ENCODE measurements at regions not wholly inside any gene's neighbourhood (a gene's known extent, or its start where the extent isn't known, plus 50 kb on each side); places are given as distances from the start of the nearest gene placed in this dataset.

- H3K4me3 Mint-ChIP-seq, result no peak overlapping the region
- no peaks in the 10 kb centered on the region for H3K4me1 Mint-ChIP-seq (ENCODE audit: low read depth)
- H3K27me3 Mint-ChIP-seq (ENCODE audit: low read depth), result no peaks in the 10 kb centered on the region
- peaks cover under 1% of the 10 kb centered on the region for H3K9me3 Mint-ChIP-seq
- H3K36me3 Mint-ChIP-seq (ENCODE audit: low read depth), result no peaks in the 10 kb centered on the region
- no peak overlapping the region for H3K27ac Mint-ChIP-seq
Measured at GRCh38 chr11:69429716-69430491, 51.6 kb upstream of the LINC01488 start.

GRCh38 chr11:69430566-69430965 lies 50.9 kb upstream of the LINC01488 start:
- no peaks in the 10 kb centered on the region for H3K9me3 Mint-ChIP-seq
- no peaks in the 10 kb centered on the region for H3K4me1 Mint-ChIP-seq (ENCODE audit: low read depth)

GRCh38 chr11:69431136-69431535 lies 50.3 kb upstream of the LINC01488 start:
- Mint-ChIP-seq H3K27me3 (ENCODE audit: low read depth) (no peaks in the 10 kb centered on the region), H3K36me3 (ENCODE audit: low read depth) (no peaks in the 10 kb centered on the region), H3K4me3 (no peak overlapping the region), H3K9me3 (no peaks in the 10 kb centered on the region), H3K4me1 (ENCODE audit: low read depth) (no peaks in the 10 kb centered on the region), H3K27ac (no peak overlapping the region)

More at GRCh38 chr11:69430566-69430965, 50.9 kb upstream of the LINC01488 start:
- Mint-ChIP-seq H3K4me3 (no peak overlapping the region), H3K27me3 (ENCODE audit: low read depth) (no peaks in the 10 kb centered on the region), H3K27ac (no peak overlapping the region), H3K36me3 (ENCODE audit: low read depth) (no peaks in the 10 kb centered on the region)

All from T-helper 1 cell treated with Interleukin-12 subunit alpha and Interleukin-12 subunit beta and Interleukin-4 antibody, amounts not matched to agents 30 μg/mL and 1 μg/mL, for 36 hours (primary cell).